WI38 (cell line): ENCODE measurements at regions not wholly inside any gene's neighbourhood (a gene's known extent, or its start where the extent isn't known, plus 50 kb on each side); places are given as distances from the start of the nearest gene placed in this dataset.

ENCODE experiments used
- H3K4me3 ChIP-seq: 2 replicates; pipeline ENCODE4 v1.5.1; 2011; ENCODE audit warnings: low read depth, mild to moderate bottlenecking, control low read depth, low read length
- CTCF ChIP-seq: IDR thresholded peaks from 2 replicates; pipeline ENCODE4 v1.5.1; 2012; ENCODE audit warnings: low read depth, mild to moderate bottlenecking, control low read depth, low read length

- H3K4me3 ChIP-seq = no peak overlapping the region
- TF ChIP-seq CTCF = no peak
Measured at GRCh38 chr13:50122455-50122854, 107.2 kb downstream of the KCNRG start.

GRCh38 chr13:50123002-50123401 lies 107.8 kb downstream of the KCNRG start:
- no peak for TF ChIP-seq CTCF
- peak overlapping the region; percentile 74 for H3K4me3 ChIP-seq

GRCh38 chr13:50123515-50123861 lies 108.2 kb downstream of the KCNRG start:
- H3K4me3 ChIP-seq = peak overlapping the region; percentile 74
- no peak for TF ChIP-seq CTCF

GRCh38 chr13:50123862-50124535 lies 108.8 kb downstream of the KCNRG start:
- H3K4me3 ChIP-seq = peak overlapping the region; percentile 74
- no peak for TF ChIP-seq CTCF

GRCh38 chr13:50124536-50125303 lies 109.5 kb downstream of the KCNRG start:
- peak overlapping the region; percentile 74 for H3K4me3 ChIP-seq

GRCh38 chr13:50125304-50125553 lies 110.0 kb downstream of the KCNRG start:
- H3K4me3 ChIP-seq = peak overlapping the region; percentile 74
- TF ChIP-seq CTCF = no peak

More at GRCh38 chr13:50124536-50125303, 109.5 kb downstream of the KCNRG start:
- TF ChIP-seq CTCF = no peak

GRCh38 chr13:50125554-50126262 lies 110.5 kb downstream of the KCNRG start:
- peak overlapping the region; percentile 74 for H3K4me3 ChIP-seq
- no peak for TF ChIP-seq CTCF
